ENCODE measurements at regions not wholly inside any gene's neighbourhood (a gene's known extent, or its start where the extent isn't known, plus 50 kb on each side); places are given as distances from the start of the nearest gene placed in this dataset.
"Not testable (repeated sequence)": the region's sequence is repeated elsewhere in the genome, so short reads cannot be mapped to it uniquely, and the experiment has no call there.

DNA sequence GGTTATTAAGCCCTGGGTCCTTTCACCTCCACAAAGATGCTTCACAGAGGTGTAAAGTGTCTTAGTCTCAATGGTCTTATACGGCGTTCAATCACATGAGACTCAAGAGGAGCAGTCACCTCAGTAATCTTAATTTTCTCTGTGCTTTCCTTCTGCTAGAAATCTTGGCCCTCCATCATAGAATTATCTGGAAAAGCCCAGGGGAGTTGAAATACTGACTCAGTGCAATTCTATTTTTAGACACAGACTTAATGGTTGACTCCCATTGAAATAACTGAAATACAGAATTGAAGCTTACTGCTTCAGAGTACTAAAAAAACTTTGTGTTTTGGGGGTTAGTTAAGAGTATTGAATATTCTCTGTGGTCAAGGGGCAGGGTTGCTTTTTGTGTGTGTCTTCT, 94.5 kb upstream of the IL15 start:
- DNase-seq = no peak

DNA sequence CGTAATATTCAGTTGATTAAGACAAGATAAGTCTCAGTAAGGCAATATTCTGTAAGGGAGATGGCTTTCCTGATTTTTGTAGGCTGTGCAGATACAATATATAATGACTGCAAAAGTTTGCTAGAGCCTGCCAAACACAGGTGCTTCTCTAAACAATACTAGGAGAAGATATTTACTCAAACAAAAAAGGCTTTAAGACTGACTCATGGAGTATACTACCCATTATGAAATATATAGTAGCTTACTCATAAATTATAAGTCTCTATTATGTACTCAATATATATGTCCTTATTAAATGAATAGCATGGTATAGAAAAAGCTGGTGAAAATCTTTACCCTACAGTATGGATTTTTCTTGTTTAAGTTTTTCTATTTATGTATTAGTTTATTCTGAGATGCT, 93.2 kb upstream of the IL15 start:
- DNase-seq = no peak

DNA sequence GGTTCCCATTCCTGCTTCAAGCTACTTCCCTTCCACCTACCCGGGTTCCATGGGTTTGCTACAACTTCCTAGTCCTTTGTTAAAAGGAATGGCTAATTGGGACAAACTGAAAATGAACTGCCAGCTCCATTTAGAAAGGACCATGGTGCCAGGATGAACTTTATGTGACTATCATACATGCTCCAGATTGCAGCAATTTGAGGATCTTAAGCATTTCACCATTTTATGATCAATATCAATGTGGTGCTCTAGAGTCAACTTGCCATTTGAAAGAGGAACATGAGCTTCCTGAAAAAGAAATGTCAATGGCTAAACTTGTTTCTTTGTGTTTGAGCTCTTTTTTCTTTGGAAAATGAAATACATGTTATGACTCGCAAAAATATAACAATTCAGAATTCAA, 92.7 kb upstream of the IL15 start:
- DNase-seq = no peak

DNA sequence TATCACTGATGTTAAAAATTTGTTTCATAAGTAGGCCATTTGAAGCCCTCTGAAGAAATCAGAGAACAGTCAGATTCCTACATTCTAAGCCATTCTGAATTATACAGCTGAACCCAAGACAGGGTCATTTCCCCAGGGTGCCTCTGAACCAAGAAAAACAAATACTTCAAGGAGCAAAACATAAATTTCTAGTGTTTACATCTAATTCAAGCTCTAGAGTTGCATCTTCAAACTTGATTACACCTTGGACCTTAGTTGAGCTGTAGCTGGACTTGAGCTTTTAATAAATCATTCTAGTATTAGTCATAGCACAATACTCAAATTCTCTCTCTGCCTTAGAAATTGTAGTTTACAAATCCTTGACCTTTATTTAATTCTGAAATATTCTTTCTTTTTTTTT, 87.6 kb upstream of the IL15 start:
- DNase-seq = no peak

DNA sequence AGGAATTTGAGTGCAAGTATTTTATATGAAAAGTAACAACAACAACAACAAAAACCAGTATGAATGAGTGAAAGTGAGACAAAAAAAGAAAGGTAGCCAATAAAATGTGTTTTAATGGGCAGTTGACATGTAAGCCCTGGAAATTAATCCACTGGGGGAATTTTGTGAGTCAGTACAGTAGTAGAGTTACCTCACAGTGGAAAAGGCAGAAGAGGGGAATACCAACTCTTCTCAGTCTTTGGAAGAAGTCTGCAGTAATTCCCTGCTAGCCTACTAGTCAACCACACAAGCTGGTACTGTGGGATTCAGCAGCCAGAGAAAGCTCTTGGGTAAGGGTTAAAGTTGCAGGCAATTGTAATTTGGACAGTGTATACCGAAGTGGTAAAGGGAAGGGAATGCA, 76.3 kb upstream of the IL15 start:
- no peak for DNase-seq

DNA sequence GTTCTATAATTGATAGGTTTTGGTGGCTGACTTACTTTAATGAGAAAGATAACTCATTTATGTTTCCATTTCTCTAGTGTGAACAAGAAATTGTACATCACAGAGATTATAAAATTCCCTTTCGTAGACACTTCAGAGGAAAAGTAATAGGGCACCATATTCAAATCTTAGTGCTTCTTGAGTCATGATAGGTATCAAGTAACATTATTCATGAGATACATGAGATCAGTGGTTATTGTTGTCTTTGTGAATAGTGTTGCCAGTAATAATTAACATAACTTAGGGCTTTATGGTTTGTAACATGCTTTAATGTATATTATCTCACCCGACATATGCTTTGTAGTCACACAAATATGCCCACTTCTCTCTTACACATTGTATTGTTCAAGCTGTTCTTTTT, 73.7 kb upstream of the IL15 start:
- DNase-seq = no peak

DNA sequence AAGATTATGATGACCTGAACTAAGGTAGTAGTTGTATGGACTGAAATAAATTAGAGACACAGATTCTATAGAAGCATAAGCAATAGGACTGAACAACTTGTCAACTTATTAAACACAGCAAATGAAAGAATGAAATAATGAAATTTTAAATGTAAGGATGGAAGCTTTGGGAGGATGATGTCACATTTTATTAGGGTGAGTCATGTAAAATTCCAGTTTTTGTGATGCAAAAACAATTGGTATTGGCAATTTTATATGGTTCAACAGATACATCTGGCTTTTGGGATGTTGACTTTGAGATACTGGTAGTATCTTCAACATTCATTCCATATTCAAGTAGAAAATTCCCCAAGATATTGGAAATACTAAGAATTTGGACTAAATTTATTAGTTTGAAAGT, 72.7 kb upstream of the IL15 start:
- no peak for DNase-seq

DNA sequence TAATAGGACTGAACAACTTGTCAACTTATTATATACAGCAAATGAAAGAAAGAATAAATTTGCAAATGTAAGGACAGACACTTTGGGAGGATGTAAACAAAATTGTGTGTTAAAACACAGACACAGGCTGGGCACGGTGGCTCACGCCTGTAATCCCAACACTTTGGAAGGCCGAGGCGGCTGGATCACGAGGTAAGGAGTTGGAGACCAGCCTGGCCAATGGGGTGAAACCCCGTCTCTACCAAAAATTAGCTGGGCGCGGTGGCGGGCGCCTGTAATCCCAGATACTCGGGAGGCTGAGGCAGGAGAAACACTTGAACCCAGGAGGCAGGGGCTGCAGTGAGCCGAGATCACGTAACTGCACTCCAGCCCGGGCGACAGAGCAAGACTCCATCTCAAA, 71.4 kb upstream of the IL15 start:
- not testable (repeated sequence) for DNase-seq

DNA sequence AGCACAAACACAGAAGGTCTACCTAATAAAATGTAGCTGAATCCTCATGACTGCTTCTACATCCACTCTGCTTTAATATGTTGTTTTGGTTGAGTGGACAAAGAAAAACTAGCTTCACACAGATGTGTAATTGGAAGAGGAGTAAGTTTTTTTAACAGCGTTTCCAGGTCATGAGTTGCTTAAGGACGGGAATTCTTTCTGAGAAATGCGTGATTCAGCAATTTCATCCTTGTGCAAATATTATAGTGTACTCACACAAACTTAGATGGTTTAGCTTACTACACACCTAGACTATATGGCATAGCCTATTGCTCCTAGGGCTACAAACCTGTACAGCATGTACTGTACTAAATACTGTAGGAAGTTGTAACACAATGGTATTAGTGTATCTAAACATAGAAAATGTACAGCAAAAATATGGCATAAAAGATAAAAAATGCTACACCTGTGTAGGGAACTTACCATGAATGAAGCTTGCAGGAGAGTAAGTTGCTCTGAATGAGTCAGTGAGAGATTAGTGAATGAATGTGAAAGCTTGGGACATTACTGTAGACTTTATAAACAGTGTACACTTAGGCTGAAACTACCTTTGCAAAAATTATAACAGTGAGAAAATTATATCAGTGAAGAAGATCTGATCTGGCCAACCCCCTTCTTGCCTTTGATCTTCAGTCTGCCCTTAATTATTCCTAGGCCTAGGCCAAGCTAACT, 70.8 kb upstream of the IL15 start:
- DNase-seq = no peak

DNA sequence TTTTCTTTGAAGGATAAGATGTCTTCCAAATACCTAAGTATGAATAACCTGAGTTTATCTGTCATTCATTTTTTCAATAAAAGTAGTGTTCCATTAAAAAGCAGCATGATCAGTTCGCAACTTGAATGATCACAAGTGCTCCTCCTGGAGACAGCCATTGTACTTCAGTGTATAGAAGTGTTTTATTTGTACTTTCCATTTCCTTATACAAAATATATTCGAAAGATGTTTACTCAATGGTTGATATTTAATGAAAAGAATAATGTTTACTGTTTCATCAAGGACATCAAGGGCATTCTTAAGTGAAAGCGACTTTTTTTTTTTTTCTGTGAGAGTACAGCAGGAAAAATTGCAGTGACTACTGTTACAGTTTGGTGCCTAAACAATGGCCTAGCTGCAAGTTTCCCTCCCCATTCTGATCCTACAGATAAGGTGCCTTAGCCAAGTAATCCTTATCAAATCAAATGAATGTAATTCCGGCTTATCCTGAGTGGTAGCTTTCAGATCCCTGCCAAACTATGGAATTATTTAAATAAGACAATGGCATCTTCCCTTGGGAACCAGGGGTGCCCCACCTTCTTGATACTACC, 69.0 kb upstream of the IL15 start:
- no peak for DNase-seq

DNA sequence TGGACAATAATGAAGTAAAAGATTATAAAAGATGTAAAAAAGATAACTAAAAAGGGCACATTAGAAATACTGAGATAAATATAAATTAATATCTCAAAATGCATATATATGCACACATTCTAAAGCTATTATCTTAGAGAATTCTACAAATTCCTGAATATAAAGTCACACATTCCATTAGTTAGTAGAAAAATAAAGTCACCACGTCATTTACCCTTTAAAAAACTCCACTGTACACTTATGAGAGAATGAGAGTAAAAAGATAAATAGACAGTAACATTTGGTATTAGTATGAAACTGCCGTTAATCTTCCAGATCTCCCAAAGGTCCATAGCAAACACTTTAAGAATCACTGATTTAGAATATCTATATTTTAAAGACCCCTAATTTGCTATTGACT, 67.2 kb upstream of the IL15 start:
- no peak for DNase-seq

DNA sequence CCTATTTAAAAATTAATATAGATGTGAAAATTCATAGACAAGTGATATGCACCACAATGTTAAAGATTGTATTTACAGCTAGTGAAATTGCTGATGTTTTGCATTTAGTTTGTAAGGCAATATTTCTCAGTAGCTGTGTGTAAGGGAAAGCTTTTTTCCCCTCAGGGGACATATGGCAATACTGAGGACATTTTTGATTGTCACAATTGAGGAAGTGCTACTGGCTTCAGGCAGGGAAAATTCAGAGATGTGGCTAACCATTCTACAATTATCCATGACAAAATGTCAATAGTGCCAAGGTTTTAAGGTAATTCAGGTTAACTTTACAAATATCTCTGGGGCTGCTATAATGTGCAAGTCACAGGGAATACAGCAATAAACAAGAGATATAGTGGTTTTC, 66.1 kb upstream of the IL15 start:
- no peak for DNase-seq

DNA sequence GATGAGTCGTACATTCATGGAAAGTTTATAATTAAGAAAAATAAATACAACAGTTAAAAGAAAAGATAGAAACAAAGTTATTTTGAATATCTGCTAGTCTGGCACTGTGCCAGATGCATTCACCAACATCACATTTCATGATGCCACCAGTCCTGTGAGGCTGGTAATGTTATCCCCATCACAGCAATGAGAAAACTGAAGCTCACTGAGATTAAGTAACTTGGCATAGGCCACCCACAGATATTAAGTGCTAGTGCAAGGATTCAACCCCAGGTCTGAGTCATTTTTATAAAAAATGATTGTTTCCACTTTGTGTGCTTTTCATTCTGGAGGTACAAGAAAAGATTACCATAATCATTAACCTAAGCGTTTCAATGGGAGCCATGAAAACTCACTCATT, 65.0 kb upstream of the IL15 start:
- DNase-seq = no peak

DNA sequence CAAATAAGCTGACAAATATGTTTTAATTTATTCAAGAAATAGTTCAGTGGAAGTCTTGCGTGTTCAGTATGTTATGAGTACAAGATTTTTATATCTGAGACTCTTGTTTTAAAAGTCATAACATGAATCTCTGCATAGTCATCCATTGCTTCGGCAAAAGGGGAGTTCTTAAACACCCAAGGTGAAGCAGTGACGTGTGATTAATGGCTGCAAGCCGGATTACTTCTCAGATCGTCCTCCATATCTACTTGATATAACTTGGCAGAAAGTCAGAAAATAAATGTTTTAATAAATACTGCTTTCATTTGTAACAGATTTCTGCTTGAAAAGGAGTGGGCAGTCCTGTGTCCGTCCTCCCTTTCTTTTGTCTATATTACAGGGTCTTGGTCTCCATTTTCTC, 64.6 kb upstream of the IL15 start:
- DNase-seq = no peak

DNA sequence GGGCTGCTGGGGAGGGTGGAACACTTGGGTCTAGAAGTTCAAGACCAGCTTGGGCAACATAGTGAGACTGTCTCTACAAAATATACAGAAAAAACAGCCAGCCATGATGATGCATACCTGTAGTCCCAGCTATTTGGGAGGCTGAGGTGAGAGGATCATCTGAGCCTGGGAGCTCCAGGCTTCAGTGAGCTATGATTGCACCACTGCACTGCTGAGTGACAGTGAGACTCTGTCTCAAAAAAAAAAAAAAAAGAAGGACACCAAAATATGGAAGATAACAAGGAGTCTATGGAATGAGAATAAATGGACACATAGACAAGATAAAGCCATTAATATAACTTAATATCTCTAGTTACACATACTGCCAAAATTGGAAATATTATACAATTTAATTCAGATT, 62.7 kb upstream of the IL15 start:
- no peak for DNase-seq

DNA sequence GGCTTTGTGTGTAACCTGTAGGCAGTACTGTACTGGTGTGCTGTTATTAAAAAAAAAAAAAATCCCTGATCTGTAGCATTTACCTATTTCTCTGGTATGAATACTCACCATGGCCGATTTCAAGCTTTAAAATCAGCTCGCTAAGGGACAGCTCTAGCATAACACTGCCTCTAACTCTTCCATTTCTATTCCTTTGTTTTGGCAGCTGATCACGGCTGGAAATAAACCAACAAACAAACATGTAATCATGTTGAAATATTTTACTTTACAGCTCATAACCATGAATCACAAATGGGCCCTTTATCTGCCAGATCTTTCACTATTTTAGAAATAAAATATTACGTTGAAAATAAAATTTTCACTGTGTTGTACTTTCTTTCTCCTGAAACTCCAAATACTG, 60.5 kb upstream of the IL15 start:
- DNase-seq = no peak

DNA sequence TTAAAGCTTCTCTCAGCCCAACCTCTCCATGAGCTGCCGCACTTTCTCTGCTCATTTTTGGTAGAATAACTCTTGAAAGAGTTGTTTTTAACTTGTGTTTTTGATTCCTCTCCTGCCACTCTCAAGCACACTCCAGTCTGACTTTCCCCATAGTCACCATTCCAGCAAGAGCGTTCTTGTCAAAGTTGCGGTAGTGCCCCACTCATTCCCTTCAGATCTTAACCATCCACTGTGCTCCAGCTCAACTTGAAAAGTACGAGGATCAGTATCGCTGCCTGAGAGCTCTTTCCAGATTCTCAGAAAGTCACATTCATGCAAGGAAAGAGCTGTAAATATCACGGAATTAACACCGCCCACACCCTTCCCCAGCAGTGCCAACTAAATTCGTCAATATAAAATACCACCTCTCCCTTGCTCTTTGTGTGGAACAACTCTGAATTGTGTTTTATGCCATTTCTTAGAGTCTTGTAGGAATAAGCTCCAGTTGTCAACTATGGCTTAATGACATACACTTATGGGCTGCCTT, 59.7 kb upstream of the IL15 start:
- no peak for DNase-seq

DNA sequence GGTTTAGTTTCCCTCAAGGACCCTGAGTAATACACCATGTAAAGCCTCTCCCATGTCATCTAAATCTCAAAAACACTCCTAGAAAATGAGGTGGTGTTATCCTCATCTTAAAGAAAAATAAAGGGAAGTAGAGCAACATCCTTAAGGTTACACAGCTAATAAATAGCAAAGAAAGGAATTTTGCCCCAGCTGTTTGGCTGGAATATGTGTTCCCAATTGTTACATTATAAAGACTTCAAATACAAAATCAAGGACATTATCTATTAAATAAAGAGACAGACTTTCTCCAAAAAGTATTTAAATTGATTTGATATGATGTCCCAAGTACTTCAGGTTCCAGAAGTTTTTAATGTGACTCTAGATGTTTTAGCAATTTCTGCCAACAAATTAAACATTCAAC, 57.9 kb upstream of the IL15 start:
- no peak for DNase-seq

DNA sequence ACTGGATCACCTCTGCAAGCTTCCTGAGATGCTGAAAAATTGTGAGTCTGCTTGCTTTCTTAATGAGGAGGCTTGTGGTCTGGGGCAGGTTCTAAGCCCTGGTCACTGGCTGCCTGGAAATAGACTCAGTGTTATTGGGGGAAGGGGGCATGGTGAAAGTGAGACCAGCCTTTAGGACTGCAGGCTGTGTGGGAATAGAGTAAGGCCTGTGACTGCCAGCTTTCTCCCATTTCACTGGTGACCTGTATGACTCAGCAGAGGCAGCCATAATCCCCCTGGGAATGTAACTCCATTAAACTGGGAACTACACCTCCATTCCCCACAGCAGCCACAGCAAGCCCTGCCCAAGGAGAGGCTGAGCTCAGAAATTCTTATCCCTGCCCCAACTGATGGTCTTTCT, 55.9 kb upstream of the IL15 start:
- DNase-seq = no peak

Data from activated CD8-positive, alpha-beta memory T cell treated with anti-CD3 and anti-CD28 coated beads for 24 hours (primary cell).